CD8-positive, alpha-beta memory T cell (primary cell): ENCODE measurements at regions not wholly inside any gene's neighbourhood (a gene's known extent, or its start where the extent isn't known, plus 50 kb on each side); places are given as distances from the start of the nearest gene placed in this dataset.

Experiments
- CTCF ChIA-PET: fragments of 350-600 bp; sonication (Branson Sonifier 250); formaldehyde crosslinking; loops from one replicate; lab custom pipeline; 2021; ENCODE audit warnings: antibody characterized with exemption; lab: Charles Lee
- POLR2A ChIA-PET: fragments of 350-600 bp; sonication (Branson Sonifier 250); formaldehyde crosslinking; loops from one replicate; lab custom pipeline; 2021; ENCODE audit warnings: antibody characterized with exemption; lab: Charles Lee
- DNase-seq, 5 donors: peaks; one replicate each; pipeline versions ENCODE4 v3.0.0 to v3.0.0-alpha.2; 2020 to 2022; ENCODE audit warnings: mixed read lengths in 1 of 5
- H3K27ac ChIP-seq: one replicate; pipeline ENCODE4 v1.7.0; 2013; ENCODE audit warnings: low read depth, mild to moderate bottlenecking, low read length, moderate library complexity
- H3K27me3 ChIP-seq: 2 replicates; pipeline ENCODE4 v1.7.0; 2013; ENCODE audit warnings: low read length, mild to moderate bottlenecking; ENCODE audit not compliant: insufficient read depth, poor library complexity, severe bottlenecking
- H3K36me3 ChIP-seq: 2 replicates; pipeline ENCODE4 v1.7.0; 2013; ENCODE audit warnings: mild to moderate bottlenecking, low read length, moderate library complexity; ENCODE audit not compliant: insufficient read depth
- H3K4me1 ChIP-seq: 2 replicates; pipeline ENCODE4 v1.7.0; 2013; ENCODE audit warnings: mild to moderate bottlenecking, low read length, moderate library complexity; ENCODE audit not compliant: insufficient read depth
- H3K4me3 ChIP-seq: 2 replicates; pipeline ENCODE4 v1.7.0; 2013; ENCODE audit warnings: mild to moderate bottlenecking, low read length
- H3K9me3 ChIP-seq: 2 replicates; pipeline ENCODE4 v1.7.0; 2013; ENCODE audit warnings: mild to moderate bottlenecking, low read length
- H3K27ac Mint-ChIP-seq, 8 donors: one replicate each; pipeline ENCODE4 v1.8.0; 2020 to 2021; ENCODE audit warnings: mixed read lengths in 8 of 8, mild to moderate bottlenecking in 6 of 8, inconsistent platforms in 3 of 8, moderate library complexity in 3 of 8
- H3K27me3 Mint-ChIP-seq, 2 donors: one replicate each; pipeline ENCODE4 v1.8.0; 2020 to 2021; ENCODE audit warnings: mixed read lengths in 2 of 2, mild to moderate bottlenecking in 1 of 2, moderate library complexity in 1 of 2
- H3K36me3 Mint-ChIP-seq, 3 donors: one replicate each; pipeline ENCODE4 v1.8.0; 2020 to 2021; ENCODE audit warnings: mixed read lengths in 3 of 3, inconsistent platforms in 1 of 3, mild to moderate bottlenecking in 1 of 3
- H3K4me1 Mint-ChIP-seq, 3 donors: one replicate each; pipeline ENCODE4 v1.8.0; 2020 to 2021; ENCODE audit warnings: mixed read lengths in 3 of 3, inconsistent platforms in 1 of 3, mild to moderate bottlenecking in 1 of 3
- H3K4me3 Mint-ChIP-seq, 7 donors: one replicate each; pipeline ENCODE4 v1.8.0; 2020 to 2021; ENCODE audit warnings: mixed read lengths in 7 of 7, mild to moderate bottlenecking in 6 of 7, moderate library complexity in 4 of 7, inconsistent platforms in 2 of 7
- H3K9me3 Mint-ChIP-seq, 5 donors: one replicate each; pipeline ENCODE4 v1.8.0; 2020 to 2022; ENCODE audit warnings: mixed read lengths in 5 of 5, mild to moderate bottlenecking in 3 of 5, moderate library complexity in 2 of 5, inconsistent platforms in 1 of 5

- Mint-ChIP-seq H3K9me3 (peaks cover 0 to 8% (median 5%) of the 10 kb centered on the region in 5 donors), H3K36me3 (no peaks in the 10 kb centered on the region), H3K4me3 (no peak overlapping the region), H3K27ac (no peak overlapping the region), H3K4me1 (no peaks in the 10 kb centered on the region), H3K27me3 (no peaks in the 10 kb centered on the region)
- ChIA-PET POLR2A (no interaction called here), CTCF (no interaction called here)
- Histone ChIP-seq H3K9me3 (no peaks in the 10 kb centered on the region), H3K27me3 (no peaks in the 10 kb centered on the region), H3K4me1 (no peaks in the 10 kb centered on the region), H3K27ac (no peak overlapping the region), H3K36me3 (no peaks in the 10 kb centered on the region), H3K4me3 (no peak overlapping the region)
- DNase-seq, result no peak
Measured at GRCh38 chr2:35356332-35356731, 999.2 kb upstream of the CRIM1 start.

- H3K4me1 Mint-ChIP-seq, result no peaks in the 10 kb centered on the region
- DNase-seq, result no peak
- Histone ChIP-seq H3K36me3 (no peaks in the 10 kb centered on the region), H3K9me3 (no peaks in the 10 kb centered on the region), H3K27ac (no peak overlapping the region), H3K27me3 (no peaks in the 10 kb centered on the region), H3K4me3 (no peak overlapping the region), H3K4me1 (no peaks in the 10 kb centered on the region)
- peaks cover 0 to 6% (median 5%) of the 10 kb centered on the region in 5 donors for H3K9me3 Mint-ChIP-seq
- H3K27me3 Mint-ChIP-seq, result no peaks in the 10 kb centered on the region
- no peaks in the 10 kb centered on the region for H3K36me3 Mint-ChIP-seq
- POLR2A ChIA-PET, result no interaction called here
- no peak overlapping the region for H3K4me3 Mint-ChIP-seq
- H3K27ac Mint-ChIP-seq, result no peak overlapping the region
- CTCF ChIA-PET, result no interaction called here
Measured at GRCh38 chr2:35355056-35355455, 1000.5 kb upstream of the CRIM1 start.

GRCh38 chr2:35347561-35347960 lies 1008.0 kb upstream of the CRIM1 start:
- POLR2A ChIA-PET, result no interaction called here
- CTCF ChIA-PET, result no interaction called here

GRCh38 chr2:35343135-35343534 lies 1012.4 kb upstream of the CRIM1 start:
- no peak overlapping the region for H3K4me3 ChIP-seq
- peaks cover 0 to 2% (median 0%) of the 10 kb centered on the region in 5 donors for H3K9me3 Mint-ChIP-seq
- no peaks in the 10 kb centered on the region for H3K9me3 ChIP-seq
- no peaks in the 10 kb centered on the region for H3K27me3 Mint-ChIP-seq
- no peaks in the 10 kb centered on the region for H3K36me3 Mint-ChIP-seq
- no peak overlapping the region for H3K4me3 Mint-ChIP-seq
- H3K27me3 ChIP-seq, result no peaks in the 10 kb centered on the region
- H3K4me1 ChIP-seq, result no peaks in the 10 kb centered on the region
- H3K27ac Mint-ChIP-seq, result no peak overlapping the region
- no peaks in the 10 kb centered on the region for H3K4me1 Mint-ChIP-seq
- no peak overlapping the region for H3K27ac ChIP-seq
- no peaks in the 10 kb centered on the region for H3K36me3 ChIP-seq
- no peak for DNase-seq
- POLR2A ChIA-PET, result no interaction called here
- CTCF ChIA-PET, result no interaction called here

More at GRCh38 chr2:35347561-35347960, 1008.0 kb upstream of the CRIM1 start:
- H3K27me3 ChIP-seq, result no peaks in the 10 kb centered on the region
- no peaks in the 10 kb centered on the region for H3K27me3 Mint-ChIP-seq
- no peaks in the 10 kb centered on the region for H3K36me3 ChIP-seq
- no peaks in the 10 kb centered on the region for H3K9me3 ChIP-seq
- H3K27ac Mint-ChIP-seq, result no peak overlapping the region
- H3K27ac ChIP-seq, result no peak overlapping the region
- H3K4me3 ChIP-seq, result no peak overlapping the region
- peaks cover 0 to 2% (median 0%) of the 10 kb centered on the region in 5 donors for H3K9me3 Mint-ChIP-seq
- H3K4me1 Mint-ChIP-seq, result no peaks in the 10 kb centered on the region
- no peaks in the 10 kb centered on the region for H3K4me1 ChIP-seq
- no peak overlapping the region for H3K4me3 Mint-ChIP-seq
- H3K36me3 Mint-ChIP-seq, result no peaks in the 10 kb centered on the region
- no peak for DNase-seq

GRCh38 chr2:35339211-35339610 lies 1016.4 kb upstream of the CRIM1 start:
- no peaks in the 10 kb centered on the region for H3K36me3 ChIP-seq
- no peaks in the 10 kb centered on the region for H3K4me1 ChIP-seq
- ChIA-PET POLR2A (no interaction called here), CTCF (no interaction called here)
- Mint-ChIP-seq H3K4me1 (no peaks in the 10 kb centered on the region), H3K27me3 (no peaks in the 10 kb centered on the region), H3K36me3 (no peaks in the 10 kb centered on the region), H3K27ac (no peak overlapping the region), H3K4me3 (no peak overlapping the region), H3K9me3 (peaks cover 0 to 3% (median 0%) of the 10 kb centered on the region in 5 donors)
- H3K4me3 ChIP-seq, result no peak overlapping the region
- no peak overlapping the region for H3K27ac ChIP-seq
- no peak for DNase-seq
- H3K27me3 ChIP-seq, result no peaks in the 10 kb centered on the region
- H3K9me3 ChIP-seq, result no peaks in the 10 kb centered on the region

DNA sequence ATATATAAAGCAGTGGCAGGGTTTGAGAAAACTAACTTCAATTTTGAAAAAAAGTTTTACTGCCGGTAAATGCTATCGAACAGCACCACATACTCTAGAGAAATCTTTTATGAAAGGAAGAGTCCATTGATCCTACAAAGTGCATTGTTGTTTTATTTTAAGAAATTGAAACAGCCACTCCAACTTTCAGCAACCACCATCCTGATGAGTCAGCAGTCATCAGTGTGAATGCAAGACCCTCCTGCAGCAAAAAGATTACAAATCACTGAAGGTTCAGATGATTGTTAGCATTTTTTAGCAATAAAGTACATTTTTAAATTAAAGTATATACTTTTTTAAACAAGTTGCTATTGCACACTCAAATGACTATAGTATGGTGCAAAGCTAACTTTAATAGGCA lies 1017.7 kb upstream of the CRIM1 start:
- Histone ChIP-seq H3K9me3 (no peaks in the 10 kb centered on the region), H3K36me3 (no peaks in the 10 kb centered on the region), H3K4me1 (no peaks in the 10 kb centered on the region), H3K4me3 (no peak overlapping the region), H3K27me3 (no peaks in the 10 kb centered on the region), H3K27ac (no peak overlapping the region)
- Mint-ChIP-seq H3K4me3 (no peak overlapping the region), H3K27ac (no peak overlapping the region), H3K4me1 (no peaks in the 10 kb centered on the region), H3K9me3 (peaks cover 0 to 3% (median 0%) of the 10 kb centered on the region in 5 donors), H3K36me3 (no peaks in the 10 kb centered on the region), H3K27me3 (no peaks in the 10 kb centered on the region)
- POLR2A ChIA-PET, result no interaction called here
- CTCF ChIA-PET, result no interaction called here
- no peak for DNase-seq

DNA sequence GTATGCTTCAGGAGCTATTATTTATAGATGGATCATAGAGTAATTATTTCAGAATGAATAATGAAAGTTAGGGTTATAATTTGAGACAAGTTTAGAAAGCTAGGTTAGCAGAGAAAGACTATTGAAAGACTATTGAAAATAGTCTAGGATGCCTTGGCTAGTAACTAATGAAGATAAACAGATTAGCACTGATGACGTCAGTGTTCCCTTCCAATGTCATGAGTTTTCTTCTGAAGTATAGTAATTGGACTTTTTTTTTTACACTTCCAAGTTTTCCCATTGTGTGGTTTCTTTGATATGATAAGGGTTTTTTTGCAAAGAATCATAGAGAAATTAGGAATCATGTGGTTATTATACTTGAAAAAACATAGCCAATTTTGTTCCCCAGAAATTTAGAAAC lies 1041.5 kb upstream of the CRIM1 start:
- no peak overlapping the region for H3K4me3 ChIP-seq
- H3K4me1 Mint-ChIP-seq, result no peaks in the 10 kb centered on the region
- no peaks in the 10 kb centered on the region for H3K27me3 Mint-ChIP-seq
- no peak overlapping the region for H3K27ac Mint-ChIP-seq
- CTCF ChIA-PET, result no interaction called here
- H3K9me3 ChIP-seq, result no peaks in the 10 kb centered on the region
- no peak overlapping the region for H3K27ac ChIP-seq
- peaks cover 0 to 10% (median 0%) of the 10 kb centered on the region in 5 donors for H3K9me3 Mint-ChIP-seq
- DNase-seq, result no peak
- POLR2A ChIA-PET, result no interaction called here
- no peaks in the 10 kb centered on the region for H3K27me3 ChIP-seq
- H3K36me3 ChIP-seq, result no peaks in the 10 kb centered on the region
- no peaks in the 10 kb centered on the region for H3K4me1 ChIP-seq
- no peak overlapping the region for H3K4me3 Mint-ChIP-seq
- H3K36me3 Mint-ChIP-seq, result no peaks in the 10 kb centered on the region

- Histone ChIP-seq H3K27ac (no peak overlapping the region), H3K36me3 (no peaks in the 10 kb centered on the region), H3K27me3 (no peaks in the 10 kb centered on the region), H3K4me3 (no peak overlapping the region), H3K9me3 (no peaks in the 10 kb centered on the region), H3K4me1 (no peaks in the 10 kb centered on the region)
- Mint-ChIP-seq H3K27me3 (peaks cover 0 to 2% of the 10 kb centered on the region in 2 donors), H3K4me3 (no peak overlapping the region), H3K4me1 (no peaks in the 10 kb centered on the region), H3K27ac (no peak overlapping the region), H3K9me3 (peaks cover 0 to 5% (median 2%) of the 10 kb centered on the region in 5 donors), H3K36me3 (no peaks in the 10 kb centered on the region)
- CTCF ChIA-PET, result no interaction called here
- DNase-seq, result no peak
- POLR2A ChIA-PET, result no interaction called here
Measured at GRCh38 chr2:35301369-35301768, 1054.2 kb upstream of the CRIM1 start.

DNA sequence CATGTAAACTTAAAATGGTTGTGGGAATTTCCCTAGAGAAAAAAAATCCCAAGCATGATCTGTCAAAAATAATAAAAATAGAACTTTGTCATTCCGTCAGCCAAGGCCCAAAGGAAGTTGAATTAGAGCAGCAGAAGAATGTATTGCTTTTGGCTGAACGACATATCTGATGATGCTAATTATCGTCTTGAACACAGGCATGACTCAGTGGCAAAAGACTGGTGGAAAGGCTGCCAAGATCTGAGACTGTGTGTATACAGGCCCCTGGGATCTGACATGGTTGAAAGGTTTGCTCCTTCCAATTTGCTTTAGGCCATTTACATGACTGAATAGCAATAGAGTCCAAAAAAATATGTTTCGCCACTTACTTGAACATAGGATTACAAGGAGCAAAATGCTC lies 1057.1 kb upstream of the CRIM1 start:
- Histone ChIP-seq H3K4me3 (no peak overlapping the region), H3K4me1 (no peaks in the 10 kb centered on the region), H3K36me3 (no peaks in the 10 kb centered on the region), H3K27me3 (no peaks in the 10 kb centered on the region), H3K9me3 (no peaks in the 10 kb centered on the region), H3K27ac (no peak overlapping the region)
- Mint-ChIP-seq H3K9me3 (peaks cover 0 to 6% (median 3%) of the 10 kb centered on the region in 5 donors), H3K27me3 (peaks cover 0 to 2% of the 10 kb centered on the region in 2 donors), H3K4me1 (no peaks in the 10 kb centered on the region), H3K4me3 (no peak overlapping the region), H3K36me3 (no peaks in the 10 kb centered on the region), H3K27ac (no peak overlapping the region)
- ChIA-PET CTCF (no interaction called here), POLR2A (no interaction called here)
- DNase-seq, result no peak
